Activated T-cell treated with anti-CD3 and anti-CD28 coated beads, Interleukin-2, amount 50 U/mL, for 24 hours (primary cell): ENCODE measurements at regions not wholly inside any gene's neighbourhood (a gene's known extent, or its start where the extent isn't known, plus 50 kb on each side); places are given as distances from the start of the nearest gene placed in this dataset.

Experiments
- DNase-seq: peaks from one replicate; pipeline ENCODE4 v3.0.0-alpha.2; 2020
- H3K27ac Mint-ChIP-seq: 2 replicates; pipeline ENCODE4 v1.8.0; 2020; ENCODE audit warnings: mild to moderate bottlenecking, mixed read lengths
- H3K27me3 Mint-ChIP-seq: 2 replicates; pipeline ENCODE4 v1.8.0; 2020; ENCODE audit warnings: mixed read lengths
- H3K36me3 Mint-ChIP-seq: 2 replicates; pipeline ENCODE4 v1.8.0; 2020; ENCODE audit warnings: low read depth, mixed read lengths
- H3K4me1 Mint-ChIP-seq: 2 replicates; pipeline ENCODE4 v1.8.0; 2020; ENCODE audit warnings: low read depth, mixed read lengths
- H3K4me3 Mint-ChIP-seq: 2 replicates; pipeline ENCODE4 v1.8.0; 2020; ENCODE audit warnings: mild to moderate bottlenecking, moderate library complexity, mixed read lengths
- H3K9me3 Mint-ChIP-seq: 2 replicates; pipeline ENCODE4 v1.8.0; 2020; ENCODE audit warnings: mixed read lengths

- H3K4me1 Mint-ChIP-seq = peaks cover 2% of the 10 kb centered on the region
- H3K27ac Mint-ChIP-seq = no peak overlapping the region
- DNase-seq = no peak
- H3K9me3 Mint-ChIP-seq = no peaks in the 10 kb centered on the region
- no peaks in the 10 kb centered on the region for H3K36me3 Mint-ChIP-seq
- H3K27me3 Mint-ChIP-seq = no peaks in the 10 kb centered on the region
- H3K4me3 Mint-ChIP-seq = no peak overlapping the region
Observed at GRCh38 chr4:67134616-67135015, 410.7 kb downstream of the CENPC start.

GRCh38 chr4:67133162-67133561, 412.1 kb downstream of the CENPC start:
- no peaks in the 10 kb centered on the region for H3K9me3 Mint-ChIP-seq
- no peak overlapping the region for H3K27ac Mint-ChIP-seq
- no peak for DNase-seq
- no peaks in the 10 kb centered on the region for H3K27me3 Mint-ChIP-seq
- no peaks in the 10 kb centered on the region for H3K36me3 Mint-ChIP-seq
- peaks cover 2% of the 10 kb centered on the region for H3K4me1 Mint-ChIP-seq
- no peak overlapping the region for H3K4me3 Mint-ChIP-seq

GRCh38 chr4:67131224-67131623, 414.1 kb downstream of the CENPC start:
- no peak for DNase-seq
- Mint-ChIP-seq H3K27ac (no peak overlapping the region), H3K36me3 (no peaks in the 10 kb centered on the region), H3K27me3 (no peaks in the 10 kb centered on the region), H3K4me3 (no peak overlapping the region), H3K9me3 (no peaks in the 10 kb centered on the region), H3K4me1 (peaks cover 2% of the 10 kb centered on the region)

GRCh38 chr4:67130411-67130810, 414.9 kb downstream of the CENPC start:
- peaks cover 2% of the 10 kb centered on the region for H3K4me1 Mint-ChIP-seq
- DNase-seq = no peak
- H3K27ac Mint-ChIP-seq = no peak overlapping the region
- H3K27me3 Mint-ChIP-seq = no peaks in the 10 kb centered on the region
- no peaks in the 10 kb centered on the region for H3K36me3 Mint-ChIP-seq
- H3K9me3 Mint-ChIP-seq = no peaks in the 10 kb centered on the region
- no peak overlapping the region for H3K4me3 Mint-ChIP-seq

GRCh38 chr4:67126570-67126969, 418.7 kb downstream of the CENPC start:
- Mint-ChIP-seq H3K27ac (no peak overlapping the region), H3K4me1 (peaks cover 2% of the 10 kb centered on the region), H3K4me3 (no peak overlapping the region), H3K9me3 (no peaks in the 10 kb centered on the region), H3K36me3 (no peaks in the 10 kb centered on the region), H3K27me3 (no peaks in the 10 kb centered on the region)
- no peak for DNase-seq

- no peak for DNase-seq
- Mint-ChIP-seq H3K27ac (no peak overlapping the region), H3K27me3 (no peaks in the 10 kb centered on the region), H3K9me3 (no peaks in the 10 kb centered on the region), H3K4me1 (no peaks in the 10 kb centered on the region), H3K4me3 (no peak overlapping the region), H3K36me3 (no peaks in the 10 kb centered on the region)
Observed at GRCh38 chr4:67125636-67126514, 419.4 kb downstream of the CENPC start.

- no peaks in the 10 kb centered on the region for H3K9me3 Mint-ChIP-seq
- DNase-seq = no peak
- H3K27ac Mint-ChIP-seq = no peak overlapping the region
- H3K27me3 Mint-ChIP-seq = no peaks in the 10 kb centered on the region
- no peaks in the 10 kb centered on the region for H3K4me1 Mint-ChIP-seq
- no peaks in the 10 kb centered on the region for H3K36me3 Mint-ChIP-seq
- no peak overlapping the region for H3K4me3 Mint-ChIP-seq
Observed at GRCh38 chr4:67124716-67125115, 420.6 kb downstream of the CENPC start.

- H3K27me3 Mint-ChIP-seq = no peaks in the 10 kb centered on the region
- H3K4me3 Mint-ChIP-seq = no peak overlapping the region
Observed at GRCh38 chr4:67122029-67122428, 423.3 kb downstream of the CENPC start.

GRCh38 chr4:67120369-67120768, 424.9 kb downstream of the CENPC start:
- Mint-ChIP-seq H3K27me3 (no peaks in the 10 kb centered on the region), H3K27ac (no peak overlapping the region), H3K4me1 (no peaks in the 10 kb centered on the region), H3K9me3 (peaks cover 2% of the 10 kb centered on the region), H3K4me3 (no peak overlapping the region), H3K36me3 (no peaks in the 10 kb centered on the region)
- no peak for DNase-seq

More at GRCh38 chr4:67122029-67122428, 423.3 kb downstream of the CENPC start:
- Mint-ChIP-seq H3K27ac (no peak overlapping the region), H3K36me3 (no peaks in the 10 kb centered on the region), H3K9me3 (peaks cover 2% of the 10 kb centered on the region), H3K4me1 (no peaks in the 10 kb centered on the region)
- no peak for DNase-seq

GRCh38 chr4:67109276-67109675, 436.0 kb downstream of the CENPC start:
- no peak for DNase-seq
- Mint-ChIP-seq H3K27ac (no peak overlapping the region), H3K4me1 (no peaks in the 10 kb centered on the region), H3K27me3 (no peaks in the 10 kb centered on the region), H3K36me3 (no peaks in the 10 kb centered on the region), H3K9me3 (peaks cover 2% of the 10 kb centered on the region), H3K4me3 (no peak overlapping the region)

GRCh38 chr4:67106861-67107460, 438.3 kb downstream of the CENPC start:
- no peak overlapping the region for H3K4me3 Mint-ChIP-seq

GRCh38 chr4:67104145-67104544, 441.2 kb downstream of the CENPC start:
- Mint-ChIP-seq H3K4me1 (no peaks in the 10 kb centered on the region), H3K27ac (no peak overlapping the region)

More at GRCh38 chr4:67106861-67107460, 438.3 kb downstream of the CENPC start:
- no peak for DNase-seq
- H3K9me3 Mint-ChIP-seq = peaks cover 2% of the 10 kb centered on the region
- no peak overlapping the region for H3K27ac Mint-ChIP-seq
- no peaks in the 10 kb centered on the region for H3K36me3 Mint-ChIP-seq
- H3K27me3 Mint-ChIP-seq = no peaks in the 10 kb centered on the region
- no peaks in the 10 kb centered on the region for H3K4me1 Mint-ChIP-seq

GRCh38 chr4:67103001-67103747, 442.1 kb downstream of the CENPC start:
- H3K36me3 Mint-ChIP-seq = no peaks in the 10 kb centered on the region
- H3K27me3 Mint-ChIP-seq = no peaks in the 10 kb centered on the region
- H3K4me3 Mint-ChIP-seq = no peak overlapping the region
- no peak for DNase-seq
- H3K27ac Mint-ChIP-seq = no peak overlapping the region
- H3K4me1 Mint-ChIP-seq = no peaks in the 10 kb centered on the region
- H3K9me3 Mint-ChIP-seq = peaks cover 2% of the 10 kb centered on the region

More at GRCh38 chr4:67104145-67104544, 441.2 kb downstream of the CENPC start:
- H3K27me3 Mint-ChIP-seq = no peaks in the 10 kb centered on the region
- H3K9me3 Mint-ChIP-seq = peaks cover 2% of the 10 kb centered on the region
- no peak for DNase-seq
- no peaks in the 10 kb centered on the region for H3K36me3 Mint-ChIP-seq
- H3K4me3 Mint-ChIP-seq = no peak overlapping the region

GRCh38 chr4:67101612-67102011, 443.7 kb downstream of the CENPC start:
- DNase-seq = no peak
- H3K27me3 Mint-ChIP-seq = no peaks in the 10 kb centered on the region
- no peak overlapping the region for H3K4me3 Mint-ChIP-seq
- H3K9me3 Mint-ChIP-seq = peaks cover 1% of the 10 kb centered on the region
- H3K4me1 Mint-ChIP-seq = no peaks in the 10 kb centered on the region
- no peak overlapping the region for H3K27ac Mint-ChIP-seq
- H3K36me3 Mint-ChIP-seq = no peaks in the 10 kb centered on the region

- no peak for DNase-seq
- no peaks in the 10 kb centered on the region for H3K9me3 Mint-ChIP-seq
- no peaks in the 10 kb centered on the region for H3K4me1 Mint-ChIP-seq
- no peaks in the 10 kb centered on the region for H3K27me3 Mint-ChIP-seq
- H3K4me3 Mint-ChIP-seq = no peak overlapping the region
- H3K27ac Mint-ChIP-seq = no peak overlapping the region
- no peaks in the 10 kb centered on the region for H3K36me3 Mint-ChIP-seq
Observed at GRCh38 chr4:67092351-67092750, 453.0 kb downstream of the CENPC start.
